GM12891 (cell line): ENCODE measurements at regions not wholly inside any gene's neighbourhood (a gene's known extent, or its start where the extent isn't known, plus 50 kb on each side); places are given as distances from the start of the nearest gene placed in this dataset.
"Not testable (repeated sequence)": the region's sequence is repeated elsewhere in the genome, so short reads cannot be mapped to it uniquely, and the experiment has no call there.

ENCODE experiments used
- DNase-seq: peaks from one replicate; pipeline ENCODE4 v3.0.0; 2011; ENCODE audit warnings: low spot score; ENCODE audit not compliant: insufficient read length
- FAIRE-seq: peaks from 2 replicates; lab custom pipeline; 2011; peaks lifted over from hg19 to GRCh38; lab: Jason Lieb, UNC
- PAX5 ChIP-seq: IDR thresholded peaks from 2 replicates; pipeline ENCODE4 v1.6.1; 2011; ENCODE audit warnings: low read length, moderate library complexity, mild to moderate bottlenecking; ENCODE audit not compliant: insufficient read depth, severe bottlenecking
- POLR2A ChIP-seq: IDR thresholded peaks from 2 replicates; pipeline ENCODE4 v1.6.1; 2011; ENCODE audit warnings: low read depth, low read length, control low read depth
- POLR2AphosphoS5 ChIP-seq: IDR thresholded peaks from 2 replicates; pipeline ENCODE4 v1.6.1; 2011; ENCODE audit warnings: low read depth, low read length, control low read depth
- POU2F2 ChIP-seq: IDR thresholded peaks from 2 replicates; pipeline ENCODE4 v1.6.1; 2011; ENCODE audit warnings: low read depth, mild to moderate bottlenecking, control low read depth, low read length, moderate library complexity
- SPI1 ChIP-seq: IDR thresholded peaks from 2 replicates; pipeline ENCODE4 v1.6.1; 2011; ENCODE audit warnings: low read depth, low read length, control low read depth
- TAF1 ChIP-seq: IDR thresholded peaks from 2 replicates; pipeline ENCODE4 v1.6.1; 2011; ENCODE audit warnings: low read depth, low read length, control low read depth

GRCh38 chr14:45940318-45940717, 687.3 kb upstream of the MIS18BP1 start:
- TF ChIP-seq SPI1, result no peak
- no peak for TF ChIP-seq TAF1
- no peak for TF ChIP-seq POLR2A
- TF ChIP-seq POLR2AphosphoS5, result no peak
- TF ChIP-seq PAX5, result no peak
- TF ChIP-seq POU2F2, result no peak
- no peak for FAIRE-seq
- no peak for DNase-seq

- no peak for DNase-seq
- no peak for FAIRE-seq
- TF ChIP-seq TAF1 (no peak), POU2F2 (no peak), PAX5 (no peak), SPI1 (no peak), POLR2A (no peak), POLR2AphosphoS5 (no peak)
Measured at GRCh38 chr14:45939572-45939971, 686.6 kb upstream of the MIS18BP1 start.

GRCh38 chr14:45919995-45920394, 667.0 kb upstream of the MIS18BP1 start:
- DNase-seq, FAIRE-seq: not testable (repeated sequence)

- no peak for TF ChIP-seq PAX5
- DNase-seq, result no peak
- FAIRE-seq, result no peak
Measured at GRCh38 chr14:45916340-45916953, 663.4 kb upstream of the MIS18BP1 start.

GRCh38 chr14:45907782-45908181, 654.8 kb upstream of the MIS18BP1 start:
- TF ChIP-seq TAF1 (no peak), POU2F2 (no peak), SPI1 (no peak), POLR2A (no peak), POLR2AphosphoS5 (no peak), PAX5 (no peak)
- no peak for FAIRE-seq
- DNase-seq, result no peak

GRCh38 chr14:45906257-45906656, 653.3 kb upstream of the MIS18BP1 start:
- TF ChIP-seq POLR2A, result no peak
- no peak for TF ChIP-seq POLR2AphosphoS5
- TF ChIP-seq SPI1, result no peak
- no peak for TF ChIP-seq PAX5
- no peak for TF ChIP-seq POU2F2
- no peak for TF ChIP-seq TAF1
- no peak for FAIRE-seq

GRCh38 chr14:45905672-45906071, 652.7 kb upstream of the MIS18BP1 start:
- DNase-seq (no peak), FAIRE-seq (no peak)
- TF ChIP-seq SPI1 (no peak), POU2F2 (no peak), POLR2AphosphoS5 (no peak), TAF1 (no peak), POLR2A (no peak), PAX5 (no peak)

More at GRCh38 chr14:45906257-45906656, 653.3 kb upstream of the MIS18BP1 start:
- no peak for DNase-seq

GRCh38 chr14:45904314-45904713, 651.3 kb upstream of the MIS18BP1 start:
- no peak for FAIRE-seq
- DNase-seq, result no peak
- no peak for TF ChIP-seq SPI1
- TF ChIP-seq POLR2AphosphoS5, result no peak
- no peak for TF ChIP-seq POLR2A
- TF ChIP-seq POU2F2, result no peak
- TF ChIP-seq TAF1, result no peak
- TF ChIP-seq PAX5, result no peak

- TF ChIP-seq SPI1 (no peak), POLR2AphosphoS5 (no peak), PAX5 (no peak), POU2F2 (no peak), POLR2A (no peak), TAF1 (no peak)
- no peak for FAIRE-seq
- no peak for DNase-seq
Measured at GRCh38 chr14:45902241-45902640, 649.2 kb upstream of the MIS18BP1 start.

GRCh38 chr14:45897439-45897838, 644.4 kb upstream of the MIS18BP1 start:
- DNase-seq (no peak), FAIRE-seq (no peak)
- TF ChIP-seq TAF1 (no peak), SPI1 (no peak), POLR2A (no peak), PAX5 (no peak), POLR2AphosphoS5 (no peak), POU2F2 (no peak)
